ENCODE measurements at regions not wholly inside any gene's neighbourhood (a gene's known extent, or its start where the extent isn't known, plus 50 kb on each side); places are given as distances from the start of the nearest gene placed in this dataset.

- Histone ChIP-seq H4K20me1 (ENCODE audit: insufficient read depth, low read length) (no peaks in the 10 kb centered on the region), H2AFZ (replicated peaks; ENCODE audit: low read length, poor library complexity) (no peak overlapping the region), H3K4me3 (ENCODE audit: insufficient read depth, low read depth, low read length) (no peak overlapping the region), H3K23ac (ENCODE audit: low read depth, low read length) (no peak overlapping the region), H3K14ac (replicated peaks; ENCODE audit: low read depth, low read length) (no peak overlapping the region), H3K79me1 (ENCODE audit: low read depth in 1 of 2, low read length in 2 of 2) (no peaks in the 10 kb centered on the region), H3K18ac (ENCODE audit: low read depth, low read length) (no peak overlapping the region), H2BK20ac (ENCODE audit: low read depth, low read length) (no peak overlapping the region), H3K9ac (ENCODE audit: low read depth, low read length) (no peak overlapping the region), H2BK5ac (ENCODE audit: low read depth, low read length, poor library complexity, severe bottlenecking) (no peak overlapping the region), H2BK120ac (ENCODE audit: low read depth, low read length) (no peak overlapping the region), H3K4me2 (ENCODE audit: low read depth, low read length) (no peak overlapping the region), H3K36me3 (ENCODE audit: control insufficient read depth, insufficient read depth, low read length) (no peaks in the 10 kb centered on the region), H3K9me3 (ENCODE audit: control insufficient read depth, insufficient read depth, low read length) (peaks cover 27% of the 10 kb centered on the region), H3K9me1 (ENCODE audit: insufficient read depth, low read length) (no peaks in the 10 kb centered on the region), H2AK5ac (ENCODE audit: low read depth, low read length) (no peak overlapping the region), H3K56ac (ENCODE audit: extremely low read depth, insufficient read depth, low read length) (no peak overlapping the region), H3K27ac (ENCODE audit: insufficient read depth, low read length) (no peak overlapping the region), H2BK15ac (ENCODE audit: low read depth, low read length) (no peak overlapping the region), H3K4ac (ENCODE audit: low read depth, low read length) (no peak overlapping the region), H3K27me3 (ENCODE audit: control insufficient read depth, insufficient read depth, low read length) (no peaks in the 10 kb centered on the region), H4K8ac (ENCODE audit: low read depth in 2 of 2, low read length in 2 of 2) (no peak overlapping the region), H2AK9ac (replicated peaks; ENCODE audit: low read depth, low read length, poor library complexity) (no peak overlapping the region), H4K91ac (ENCODE audit: insufficient read depth, low read depth, low read length) (no peak overlapping the region), H3K4me1 (ENCODE audit: control insufficient read depth, insufficient read depth, low read length) (no peaks in the 10 kb centered on the region), H4K5ac (ENCODE audit: low read depth, low read length) (no peak overlapping the region)
- no TSS peak for BruUV-seq (replicated peaks)
- DNase-seq: no peak
- no CpG with 5 or more reads among the region's 9 CpGs for WGBS, 2 experiments (ENCODE audit: extremely low coverage in 2 of 2, insufficient read length in 1 of 2)
- ATAC-seq (ENCODE audit: low read depth): no peak
- ChIA-PET CTCF (no interaction called here), POLR2A (ENCODE audit: unreplicated experiment) (no interaction called here)
- in situ Hi-C loops (cut with MboI; ENCODE audit: low sequenced_read_pairs) (no loop called here), dilution Hi-C loops (cut with HindIII; ENCODE audit: low sequenced_read_pairs, unreplicated experiment) (no loop called here), intact Hi-C loops (cut with micrococcal nuclease) (no loop called here)
- no peak for TF ChIP-seq BHLHE40 (IDR thresholded peaks at IDR 0.05; ENCODE audit: low read depth, low read length)
- TF ChIP-seq USF2 (IDR thresholded peaks at IDR 0.05; ENCODE audit: low read depth, low read length): no peak
- TF ChIP-seq CHD1 (IDR thresholded peaks at IDR 0.05; ENCODE audit: low read depth, low read length): no peak
- TF ChIP-seq ELK1 (IDR thresholded peaks at IDR 0.05; ENCODE audit: borderline replicate concordance, low read depth, low read length): no peak
- TF ChIP-seq SMC3 (IDR thresholded peaks at IDR 0.05; ENCODE audit: low read depth, low read length): no peak
- TF ChIP-seq FOS (IDR thresholded peaks at IDR 0.05; ENCODE audit: low read depth, low read length): no peak
- no peak for TF ChIP-seq NFE2L2 (IDR thresholded peaks at IDR 0.05; ENCODE audit: low read depth, low read length)
- no peak for TF ChIP-seq RAD21 (IDR thresholded peaks at IDR 0.05; ENCODE audit: low read length)
- TF ChIP-seq RFX5 (IDR thresholded peaks at IDR 0.05; ENCODE audit: low read depth, low read length): no peak
Observed at GRCh38 chr7:156307193-156307592, 333.4 kb upstream of the RNF32 start.
